HUDEP-2 (cell line): ENCODE measurements at regions not wholly inside any gene's neighbourhood (a gene's known extent, or its start where the extent isn't known, plus 50 kb on each side); places are given as distances from the start of the nearest gene placed in this dataset.
A peak's percentile ranks its signal among the peaks of the same experiment; 100 is the strongest.
"Not testable (repeated sequence)": the region's sequence is repeated elsewhere in the genome, so short reads cannot be mapped to it uniquely, and the experiment has no call there.

Experiments used
- DNase-seq, 76 experiments: peaks; one replicate each; lab custom pipeline; 2025; ENCODE audit not compliant: unreplicated experiment in 76 of 76; lab: John Stamatoyannopoulos, UW

GRCh38 chr7:83306502-83306901, 143.8 kb upstream of the PCLO start:
- DNase-seq: no peak

DNA sequence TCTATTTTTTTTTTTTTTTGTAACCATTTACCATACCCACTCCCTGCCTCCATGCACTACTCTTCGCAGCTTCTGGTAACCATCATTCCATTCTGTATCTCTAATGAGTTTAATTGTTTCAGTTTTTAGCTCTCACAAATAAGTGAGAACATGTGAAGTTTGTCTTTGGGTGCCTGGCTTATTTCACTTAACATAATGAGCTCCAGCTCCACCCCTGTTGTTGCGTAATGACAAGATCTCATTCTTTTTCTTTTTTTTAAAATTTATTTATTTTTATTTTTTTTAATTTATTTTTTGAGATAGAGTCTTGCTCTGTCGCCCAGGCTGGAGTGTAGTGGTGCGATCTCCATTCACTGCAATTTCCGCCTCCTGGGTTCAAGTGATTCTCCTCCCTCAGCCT, 142.3 kb upstream of the PCLO start:
- DNase-seq: no peak

GRCh38 chr7:83301416-83301815, 138.7 kb upstream of the PCLO start:
- DNase-seq: no peak

GRCh38 chr7:83290211-83290610, 127.5 kb upstream of the PCLO start:
- DNase-seq: no peak

DNA sequence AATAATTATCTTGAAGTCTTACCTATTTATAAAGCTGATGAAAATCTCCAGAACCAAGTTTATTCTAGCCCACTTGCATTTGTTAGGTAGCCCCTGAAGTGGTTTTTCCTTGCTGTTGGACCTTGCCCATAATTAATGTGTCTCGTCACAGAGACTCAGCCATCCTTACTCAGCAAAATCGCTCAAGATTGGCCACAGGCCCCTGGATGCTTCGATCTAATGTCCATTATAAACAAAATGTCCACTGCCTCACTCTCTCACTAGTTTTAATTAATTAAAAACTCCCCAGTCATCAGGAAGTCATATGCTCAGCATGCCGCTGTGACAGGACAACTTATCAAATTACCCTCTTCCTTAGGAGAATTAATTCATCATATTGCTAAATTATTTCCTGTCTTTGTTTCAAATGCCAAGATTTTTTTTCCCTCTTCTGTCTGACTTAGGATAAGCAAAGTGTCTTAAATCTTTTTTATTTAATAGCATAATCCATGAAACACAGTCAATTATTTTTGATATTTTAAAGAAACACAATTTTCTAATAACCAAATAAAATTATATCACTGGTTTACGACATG, 126.8 kb upstream of the PCLO start:
- no peak for DNase-seq

DNA sequence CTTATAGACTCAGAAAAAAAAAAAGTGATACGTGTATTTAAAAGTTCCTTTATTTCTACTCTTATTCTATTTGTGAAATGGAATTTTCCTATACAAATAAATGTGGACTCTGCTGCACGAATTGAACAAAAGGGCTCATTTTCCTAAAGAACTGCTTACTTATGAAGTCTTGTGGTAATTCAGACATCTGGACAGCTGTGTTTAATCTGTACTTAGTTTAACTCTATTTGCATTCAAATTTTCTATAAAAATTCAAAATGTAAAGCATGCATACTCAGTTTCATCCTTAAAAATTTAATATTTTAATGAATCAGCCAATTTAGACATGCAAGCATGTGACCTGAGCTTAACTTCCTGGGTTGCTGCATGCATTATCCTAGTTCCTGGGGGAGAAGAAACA, 118.0 kb upstream of the PCLO start:
- DNase-seq: no peak

DNA sequence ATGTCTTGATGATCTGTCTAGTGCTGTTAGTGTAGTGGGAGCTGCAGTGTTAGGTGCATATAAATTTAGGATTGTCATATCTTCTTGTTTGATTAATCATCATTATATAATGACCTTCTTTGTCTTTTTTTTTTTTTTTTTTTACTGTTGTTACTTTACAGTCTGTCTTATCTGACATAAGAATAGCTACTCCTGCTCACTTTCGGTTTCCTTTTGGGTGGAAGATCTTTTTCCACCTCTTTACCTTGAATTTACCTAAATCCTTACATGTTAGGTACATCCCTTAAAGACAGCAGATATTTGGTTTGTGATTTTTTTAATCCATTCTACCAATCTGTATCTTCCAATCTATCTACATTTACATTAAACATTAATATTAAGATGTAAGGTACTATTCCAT, 113.6 kb upstream of the PCLO start:
- DNase-seq: no peak

DNA sequence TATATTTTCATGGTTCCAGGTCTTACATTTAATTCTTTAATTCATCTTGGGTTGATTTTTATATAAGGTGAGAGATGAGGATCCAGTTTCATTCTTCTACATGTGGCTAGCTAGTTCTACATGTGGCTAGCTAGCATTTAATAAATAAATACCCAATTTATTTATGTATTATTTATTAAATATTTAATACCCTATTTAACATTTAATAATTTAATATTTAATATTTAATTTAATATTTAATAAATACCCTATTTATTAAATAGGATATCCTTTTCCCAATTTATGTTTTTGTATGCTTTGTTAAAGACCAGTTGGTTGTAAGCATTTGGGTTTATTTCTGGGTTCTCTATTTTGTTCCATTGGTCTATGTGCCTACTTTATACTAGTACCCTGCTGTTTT, 111.0 kb upstream of the PCLO start:
- no peak for DNase-seq

DNA sequence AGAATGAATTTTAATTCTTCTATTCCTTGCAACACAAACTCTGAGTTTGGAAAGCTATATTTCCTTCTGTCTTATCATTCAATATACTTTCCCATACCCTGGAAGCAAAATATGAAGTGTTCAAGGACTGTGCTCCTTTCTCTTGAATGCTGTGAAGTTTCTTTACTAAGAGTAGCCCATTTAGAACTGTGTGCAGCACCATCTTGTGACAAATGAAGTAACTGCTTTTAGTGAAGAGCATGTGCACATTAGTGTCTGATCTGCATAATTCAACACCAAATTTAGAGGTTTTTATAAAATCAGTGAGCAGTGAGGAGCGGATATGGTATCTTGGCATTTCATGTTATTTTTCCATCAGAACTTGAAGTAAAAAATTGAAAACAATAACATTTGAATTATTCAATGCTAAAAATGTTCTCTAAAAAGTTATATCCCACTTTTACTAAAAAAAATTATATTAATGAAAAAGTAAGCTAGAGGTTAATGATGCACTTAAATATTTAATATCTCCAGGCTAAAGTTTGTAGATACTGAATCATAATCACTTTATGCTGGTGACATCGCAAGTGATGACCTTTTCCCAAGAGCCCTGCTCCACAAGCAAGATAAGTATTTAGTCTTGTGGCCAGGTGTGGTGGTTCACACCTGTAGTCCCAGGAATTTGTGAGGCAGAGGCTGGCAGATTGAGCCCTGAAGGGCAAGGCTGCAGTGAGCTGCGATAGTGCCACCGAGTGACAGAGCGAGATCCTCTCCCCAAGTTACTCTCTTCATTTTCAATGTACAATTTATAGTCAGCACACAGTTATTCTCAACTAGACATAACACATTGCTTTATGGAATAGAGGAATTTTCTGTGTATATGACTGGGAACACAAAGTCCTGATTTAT, 108.8 kb upstream of the PCLO start:
- peak in 2 of 76 experiments; percentile 4 to 6 for DNase-seq

- DNase-seq: no peak
These were observed 107.7 kb upstream of the PCLO start for GRCh38 chr7:83270407-83270806.

DNA sequence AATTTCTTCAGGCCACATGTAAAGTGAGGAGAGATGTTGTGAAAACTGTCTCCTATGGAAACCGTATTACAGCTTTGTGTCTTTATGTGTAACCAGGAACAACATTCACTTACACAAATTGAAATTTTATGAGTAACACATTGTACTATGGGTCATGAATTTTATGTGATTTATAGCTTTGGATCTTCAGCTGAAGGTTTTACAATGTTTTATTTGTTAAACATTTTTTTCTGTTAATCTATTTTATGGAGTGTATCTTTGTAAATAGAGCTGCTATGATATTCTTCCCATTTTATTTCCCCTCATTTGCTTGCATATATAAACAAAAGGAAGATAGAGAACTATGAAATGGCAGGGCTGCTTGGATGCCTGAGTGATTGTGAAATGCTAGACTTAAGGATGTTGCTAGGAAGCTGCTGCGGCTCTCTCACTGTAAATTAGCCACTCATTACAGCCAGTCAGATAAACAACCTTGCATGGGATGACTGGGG, 104.5 kb upstream of the PCLO start:
- no peak for DNase-seq

DNA sequence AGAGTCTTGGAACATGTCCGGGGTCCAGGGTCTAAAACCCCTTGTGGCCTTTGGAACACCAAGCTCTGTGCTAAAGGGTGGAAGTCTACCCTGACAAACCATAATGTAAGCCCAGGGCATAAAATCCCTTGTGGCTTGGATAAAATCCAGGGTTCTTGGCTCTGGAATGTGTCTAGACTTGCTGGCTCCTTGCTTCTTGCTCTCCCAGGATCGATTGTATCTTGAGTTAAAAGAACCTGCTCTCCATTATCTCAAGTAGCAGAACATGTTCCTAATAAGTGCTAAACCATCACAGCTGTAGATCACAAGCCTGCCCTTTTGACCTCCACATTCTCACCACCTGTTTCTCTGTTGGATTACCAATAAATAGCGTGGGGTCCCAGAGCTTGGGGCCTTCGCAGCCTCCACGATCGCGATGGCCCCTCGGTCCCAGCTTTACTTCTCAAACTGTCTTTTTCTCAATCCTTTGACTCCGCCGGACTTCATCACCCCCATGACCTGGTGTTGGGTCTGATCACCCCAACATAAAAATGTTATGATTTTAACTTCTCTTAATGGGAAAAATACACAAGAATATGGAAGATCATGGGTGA, 100.9 kb upstream of the PCLO start:
- DNase-seq: not testable (repeated sequence)

GRCh38 chr7:83259064-83259463, 96.4 kb upstream of the PCLO start:
- DNase-seq: no peak

DNA sequence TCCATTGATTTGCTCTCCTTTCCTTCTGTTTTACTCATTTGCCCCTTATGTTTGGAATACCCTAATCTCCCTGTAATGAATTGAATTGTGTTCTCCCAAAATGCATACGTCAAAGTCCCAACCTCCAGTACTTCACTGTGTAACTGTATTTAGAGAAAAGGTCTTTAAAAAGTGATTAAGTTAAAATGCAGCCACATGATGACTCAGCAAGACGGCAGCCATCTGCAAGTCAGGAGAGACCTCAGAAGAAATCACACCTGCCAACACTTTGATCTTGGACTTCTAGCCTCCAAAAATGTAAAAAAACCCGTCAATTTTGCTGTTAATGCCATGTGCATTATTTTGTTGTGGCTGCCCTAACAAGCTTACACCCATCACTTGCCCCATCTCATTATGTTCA, 85.3 kb upstream of the PCLO start:
- DNase-seq: no peak

- DNase-seq: not testable (repeated sequence)
These were observed 56.5 kb upstream of the PCLO start for GRCh38 chr7:83219231-83219630.

DNA sequence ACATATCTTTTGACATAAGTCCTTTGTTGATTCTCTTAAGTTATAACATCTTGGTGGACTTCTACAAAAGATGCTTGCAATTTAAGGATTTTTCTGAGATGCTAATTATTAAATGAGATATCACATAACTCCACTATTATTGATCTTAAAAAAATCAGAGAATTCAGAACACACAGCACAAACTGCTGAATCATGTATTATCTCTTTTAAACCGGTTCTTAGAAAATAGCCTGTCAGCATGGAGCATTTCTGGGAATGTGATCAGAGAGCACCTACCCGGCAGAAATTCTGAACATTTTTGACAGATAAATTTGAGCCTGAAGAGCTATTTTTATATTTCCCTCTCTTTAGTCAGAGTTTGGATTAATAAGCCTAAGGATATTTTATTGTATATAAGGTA, 50.2 kb upstream of the PCLO start:
- DNase-seq: no peak
